ENCODE measurements at regions not wholly inside any gene's neighbourhood (a gene's known extent, or its start where the extent isn't known, plus 50 kb on each side); places are given as distances from the start of the nearest gene placed in this dataset.

GRCh38 chr6:25035512-25036435 lies 100.0 kb upstream of the RIPOR2 start:
- H3K4me3 ChIP-seq (ENCODE audit: low read length): peak overlapping the region; percentile 21
- no peak overlapping the region for H3K27ac ChIP-seq (ENCODE audit: low read depth, low read length)
- peak overlapping the region; percentile 57 for H3K4me2 ChIP-seq (ENCODE audit: low read length)
- H3F3A ChIP-seq (ENCODE audit: control insufficient read depth, insufficient read depth): no peaks in the 10 kb centered on the region
- H3K27me3 ChIP-seq (ENCODE audit: control insufficient read depth, low read length): no peaks in the 10 kb centered on the region
- H4K20me1 ChIP-seq (ENCODE audit: control insufficient read depth, insufficient read depth, low read depth, low read length): no peaks in the 10 kb centered on the region
- no peaks in the 10 kb centered on the region for H3K9me3 ChIP-seq (ENCODE audit: control insufficient read depth, insufficient read depth, low read length)
- H3K4me1 ChIP-seq (ENCODE audit: control insufficient read depth, low read length): peaks cover 33% of the 10 kb centered on the region
- H3K36me3 ChIP-seq (ENCODE audit: control insufficient read depth, low read length): no peaks in the 10 kb centered on the region
- H3K9me2 ChIP-seq (replicated peaks; ENCODE audit: control insufficient read depth, low read length): no peaks in the 10 kb centered on the region
- H3K79me2 ChIP-seq (ENCODE audit: control insufficient read depth, low read length): no peaks in the 10 kb centered on the region
- TF ChIP-seq CTCF (IDR thresholded peaks at IDR 0.05; ENCODE audit: low read depth, low read length, poor library complexity, severe bottlenecking): no peak
- no peak for TF ChIP-seq EZH2phosphoT487 (IDR thresholded peaks at IDR 0.05; ENCODE audit: borderline replicate concordance, low read length)

DNA sequence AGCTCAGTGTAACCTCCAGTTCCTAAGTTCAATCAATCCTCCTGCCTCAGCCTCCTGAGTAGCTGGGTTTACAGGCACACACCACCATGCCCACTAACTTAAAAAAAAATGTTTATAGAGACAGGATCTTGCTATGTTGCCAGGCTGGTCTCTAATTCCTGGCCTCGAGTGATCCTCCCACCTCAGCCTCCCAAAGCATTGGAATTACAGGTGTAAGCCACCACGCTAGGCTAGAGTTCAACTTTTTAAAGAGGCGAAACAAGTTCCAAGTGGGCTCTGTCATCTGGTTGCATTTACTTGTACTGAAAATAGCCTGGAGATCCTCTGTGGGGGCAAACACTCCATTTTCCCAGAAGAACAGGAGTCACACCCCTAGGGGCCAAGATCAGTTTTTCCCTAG lies 100.7 kb upstream of the RIPOR2 start:
- Histone ChIP-seq H3K4me3 (ENCODE audit: low read length) (no peak overlapping the region), H3K4me2 (ENCODE audit: low read length) (peak overlapping the region; percentile 57; the same call in 1 of the 2 replicates), H4K20me1 (ENCODE audit: control insufficient read depth, insufficient read depth, low read depth, low read length) (no peaks in the 10 kb centered on the region), H3K9me3 (ENCODE audit: control insufficient read depth, insufficient read depth, low read length) (no peaks in the 10 kb centered on the region), H3K27me3 (ENCODE audit: control insufficient read depth, low read length) (no peaks in the 10 kb centered on the region), H3K27ac (ENCODE audit: low read depth, low read length) (no peak overlapping the region), H3F3A (ENCODE audit: control insufficient read depth, insufficient read depth) (no peaks in the 10 kb centered on the region), H3K79me2 (ENCODE audit: control insufficient read depth, low read length) (no peaks in the 10 kb centered on the region), H3K4me1 (ENCODE audit: control insufficient read depth, low read length) (peaks cover 39% of the 10 kb centered on the region), H3K36me3 (ENCODE audit: control insufficient read depth, low read length) (no peaks in the 10 kb centered on the region), H3K9me2 (replicated peaks; ENCODE audit: control insufficient read depth, low read length) (no peaks in the 10 kb centered on the region)
- TF ChIP-seq CTCF (IDR thresholded peaks at IDR 0.05; ENCODE audit: low read depth, low read length, poor library complexity, severe bottlenecking) (no peak), EZH2phosphoT487 (IDR thresholded peaks at IDR 0.05; ENCODE audit: borderline replicate concordance, low read length) (no peak)

DNA sequence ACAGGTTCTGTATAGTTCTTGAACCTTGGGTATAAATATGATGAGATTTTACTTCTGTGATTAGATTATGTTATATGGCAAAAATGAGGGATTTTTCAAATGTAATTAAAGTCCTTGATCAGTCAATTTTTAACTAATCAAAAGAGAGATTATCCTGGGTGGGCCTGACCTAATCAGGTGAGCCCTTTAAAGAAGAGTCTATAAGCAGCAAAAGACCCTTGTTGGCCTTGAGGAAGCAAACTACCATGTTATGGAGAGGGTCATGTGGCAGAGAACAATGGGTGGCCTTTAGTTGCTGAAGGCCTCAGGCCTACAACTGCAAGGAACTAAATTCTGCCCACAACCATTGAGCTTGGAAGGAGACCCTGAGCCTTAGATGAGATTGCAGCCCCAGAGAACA lies 102.5 kb upstream of the RIPOR2 start:
- Histone ChIP-seq H3K9me2 (replicated peaks; ENCODE audit: control insufficient read depth, low read length) (no peaks in the 10 kb centered on the region), H3K9me3 (ENCODE audit: control insufficient read depth, insufficient read depth, low read length) (no peaks in the 10 kb centered on the region), H3K27ac (ENCODE audit: low read depth, low read length) (no peak overlapping the region), H3K4me3 (ENCODE audit: low read length) (no peak overlapping the region), H4K20me1 (ENCODE audit: control insufficient read depth, insufficient read depth, low read depth, low read length) (no peaks in the 10 kb centered on the region), H3K27me3 (ENCODE audit: control insufficient read depth, low read length) (no peaks in the 10 kb centered on the region), H3K36me3 (ENCODE audit: control insufficient read depth, low read length) (no peaks in the 10 kb centered on the region), H3K4me1 (ENCODE audit: control insufficient read depth, low read length) (peaks cover 52% of the 10 kb centered on the region), H3K4me2 (ENCODE audit: low read length) (no peak overlapping the region), H3K79me2 (ENCODE audit: control insufficient read depth, low read length) (no peaks in the 10 kb centered on the region), H3F3A (ENCODE audit: control insufficient read depth, insufficient read depth) (no peaks in the 10 kb centered on the region)
- no peak for TF ChIP-seq EZH2phosphoT487 (IDR thresholded peaks at IDR 0.05; ENCODE audit: borderline replicate concordance, low read length)
- no peak for TF ChIP-seq CTCF (IDR thresholded peaks at IDR 0.05; ENCODE audit: low read depth, low read length, poor library complexity, severe bottlenecking)

Measured in DOHH2 (cell line).